WERI-Rb-1 (cell line): ENCODE measurements at regions not wholly inside any gene's neighbourhood (a gene's known extent, or its start where the extent isn't known, plus 50 kb on each side); places are given as distances from the start of the nearest gene placed in this dataset.

ENCODE experiments used
- DNase-seq: peaks from one replicate; pipeline ENCODE4 v3.0.0-alpha.2; 2020
- H3K27ac ChIP-seq: fragments of 250-450 bp; sonication (Bioruptor Pico); 2 replicates; pipeline ENCODE4 v1.5.1; 2020; ENCODE audit warnings: mild to moderate bottlenecking, moderate library complexity
- H3K27me3 ChIP-seq: fragments of 250-450 bp; sonication (Bioruptor Pico); 2 replicates; pipeline ENCODE4 v1.5.1; 2021; ENCODE audit warnings: mild to moderate bottlenecking, low read depth, moderate library complexity; ENCODE audit not compliant: insufficient read depth, severe bottlenecking
- H3K36me3 ChIP-seq: fragments of 250-450 bp; sonication (Bioruptor Pico); 2 replicates; pipeline ENCODE4 v1.5.1; 2020; ENCODE audit warnings: mild to moderate bottlenecking, moderate library complexity
- H3K4me3 ChIP-seq: 2 replicates; pipeline ENCODE4 v1.5.1; 2011; ENCODE audit warnings: low read depth, mild to moderate bottlenecking, control low read depth, low read length
- H3K9me3 ChIP-seq: fragments of 250-450 bp; sonication (Bioruptor Pico); 2 replicates; pipeline ENCODE4 v1.5.1; 2021; ENCODE audit warnings: mild to moderate bottlenecking, moderate library complexity; ENCODE audit not compliant: severe bottlenecking
- TF ChIP-seq, protein P1 (sequence below): IDR thresholded peaks from 2 replicates; pipeline ENCODE4 v1.5.1; 2011; ENCODE audit warnings: low read depth, mild to moderate bottlenecking, control low read depth, inconsistent platforms, low read length

DNA sequence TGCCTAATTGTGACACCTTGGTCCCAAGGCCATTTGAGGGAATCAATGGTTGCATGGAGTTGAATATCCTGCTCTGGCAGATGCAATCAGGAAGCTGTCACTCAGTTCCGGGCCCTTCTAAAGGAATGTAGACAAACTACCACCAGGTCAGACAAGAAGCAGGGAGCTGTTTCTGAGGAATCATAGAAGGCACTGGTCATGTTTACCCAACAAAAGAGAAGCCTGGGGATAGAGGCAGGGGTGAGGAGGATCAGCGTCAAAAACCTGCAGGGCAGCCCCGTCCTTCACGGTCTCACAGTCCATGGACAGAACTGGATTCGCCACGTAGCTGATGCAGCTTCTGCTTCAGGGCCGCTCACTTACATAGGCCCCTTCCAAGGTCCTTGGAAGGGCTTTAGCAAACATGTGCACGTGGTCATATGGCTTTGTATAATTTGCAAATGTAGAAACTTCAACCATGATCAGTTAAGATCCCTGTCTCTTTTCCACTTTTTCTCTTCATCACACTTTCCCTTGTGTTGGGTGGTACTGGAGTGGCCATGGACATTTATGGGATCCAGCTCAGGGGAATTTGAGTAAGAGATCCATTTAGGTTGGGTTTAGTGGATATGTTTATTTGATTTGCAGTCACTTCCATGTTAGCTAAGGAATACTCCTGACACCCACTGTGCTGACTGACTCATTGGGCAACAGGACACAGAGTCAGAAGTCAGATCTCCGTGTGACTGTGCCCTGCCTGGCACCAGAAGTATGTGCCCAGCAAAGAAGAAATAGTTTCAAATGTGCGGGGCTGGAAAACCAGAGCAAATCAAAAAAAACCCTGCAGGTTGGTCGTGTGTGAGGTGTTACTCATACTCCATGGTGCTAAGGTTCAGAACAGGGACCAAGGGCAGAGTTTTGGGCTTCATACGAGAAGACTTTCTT, 60.0 kb upstream of the ZFAND3 start:
- DNase-seq = no peak
- TF ChIP-seq, protein P1, sequence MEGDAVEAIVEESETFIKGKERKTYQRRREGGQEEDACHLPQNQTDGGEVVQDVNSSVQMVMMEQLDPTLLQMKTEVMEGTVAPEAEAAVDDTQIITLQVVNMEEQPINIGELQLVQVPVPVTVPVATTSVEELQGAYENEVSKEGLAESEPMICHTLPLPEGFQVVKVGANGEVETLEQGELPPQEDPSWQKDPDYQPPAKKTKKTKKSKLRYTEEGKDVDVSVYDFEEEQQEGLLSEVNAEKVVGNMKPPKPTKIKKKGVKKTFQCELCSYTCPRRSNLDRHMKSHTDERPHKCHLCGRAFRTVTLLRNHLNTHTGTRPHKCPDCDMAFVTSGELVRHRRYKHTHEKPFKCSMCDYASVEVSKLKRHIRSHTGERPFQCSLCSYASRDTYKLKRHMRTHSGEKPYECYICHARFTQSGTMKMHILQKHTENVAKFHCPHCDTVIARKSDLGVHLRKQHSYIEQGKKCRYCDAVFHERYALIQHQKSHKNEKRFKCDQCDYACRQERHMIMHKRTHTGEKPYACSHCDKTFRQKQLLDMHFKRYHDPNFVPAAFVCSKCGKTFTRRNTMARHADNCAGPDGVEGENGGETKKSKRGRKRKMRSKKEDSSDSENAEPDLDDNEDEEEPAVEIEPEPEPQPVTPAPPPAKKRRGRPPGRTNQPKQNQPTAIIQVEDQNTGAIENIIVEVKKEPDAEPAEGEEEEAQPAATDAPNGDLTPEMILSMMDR = no peak
- Histone ChIP-seq H3K36me3 (no peaks in the 10 kb centered on the region), H3K27ac (no peak overlapping the region), H3K9me3 (no peaks in the 10 kb centered on the region), H3K27me3 (no peaks in the 10 kb centered on the region), H3K4me3 (no peak overlapping the region)

DNA sequence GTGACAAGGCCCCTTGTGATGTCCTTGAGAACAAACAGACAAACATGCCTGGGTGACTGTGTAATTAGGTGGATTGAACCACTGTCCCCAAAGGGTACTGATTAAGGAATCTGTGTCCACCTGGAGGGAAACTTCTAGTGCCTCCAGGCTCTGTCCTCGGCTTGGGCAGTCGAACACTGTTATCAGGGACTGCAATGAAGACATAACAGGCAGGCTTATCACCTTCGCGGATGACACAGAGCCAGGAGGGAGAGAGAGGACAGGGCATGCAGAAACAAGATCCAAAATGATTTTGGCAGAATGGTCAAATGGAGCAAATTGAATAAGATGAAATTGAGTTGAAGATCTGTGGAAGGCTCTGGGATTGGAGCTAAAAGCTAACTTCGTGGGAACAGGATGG, 60.9 kb upstream of the ZFAND3 start:
- H3K27me3 ChIP-seq = no peaks in the 10 kb centered on the region
- H3K36me3 ChIP-seq = no peaks in the 10 kb centered on the region
- TF ChIP-seq, protein P1 = no peak
- DNase-seq = no peak
- H3K9me3 ChIP-seq = no peaks in the 10 kb centered on the region
- H3K27ac ChIP-seq = no peak overlapping the region
- no peak overlapping the region for H3K4me3 ChIP-seq

DNA sequence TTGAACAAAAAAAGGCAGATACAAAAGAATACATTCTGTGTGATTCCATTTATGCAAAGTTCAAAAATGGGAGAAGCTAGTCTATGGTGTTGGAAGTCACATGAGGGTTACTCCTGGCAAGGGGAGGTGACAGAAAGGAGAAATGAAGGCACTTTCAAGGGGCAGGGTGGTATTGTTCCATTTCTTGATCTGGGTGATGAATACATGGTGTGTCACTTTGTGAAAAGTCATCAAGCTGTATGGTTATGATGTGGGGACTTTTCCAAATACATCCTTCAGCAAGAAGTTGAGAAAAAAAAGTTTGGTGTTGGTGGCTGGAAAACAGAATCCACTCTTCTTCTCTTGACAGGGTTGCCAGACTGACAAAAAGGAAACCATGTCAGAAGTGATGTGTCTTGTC, 60.6 kb upstream of the MDGA1 start:
- TF ChIP-seq, protein P1 = no peak
- Histone ChIP-seq H3K27me3 (no peaks in the 10 kb centered on the region), H3K36me3 (no peaks in the 10 kb centered on the region), H3K27ac (no peak overlapping the region), H3K4me3 (no peak overlapping the region), H3K9me3 (no peaks in the 10 kb centered on the region)
- DNase-seq = no peak

DNA sequence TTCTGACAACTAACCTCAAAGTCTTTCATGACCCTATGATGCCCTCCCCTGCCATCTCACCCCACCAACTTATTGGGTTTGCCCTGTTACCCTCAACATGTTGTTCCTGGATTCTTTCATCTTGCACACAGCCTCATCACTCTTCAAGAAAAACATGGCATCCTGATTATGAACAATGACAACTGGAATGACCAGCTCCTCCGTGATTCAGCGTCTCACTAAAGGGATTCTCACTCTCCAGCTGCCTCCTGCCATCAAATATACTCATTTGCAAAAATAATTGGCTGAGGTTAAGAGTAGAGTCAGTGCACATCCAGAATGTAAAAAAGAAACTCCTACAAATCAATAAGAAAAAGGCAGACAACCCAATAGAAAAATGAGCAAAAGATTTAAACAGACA, 59.7 kb upstream of the MDGA1 start:
- DNase-seq = no peak
- no peak overlapping the region for H3K27ac ChIP-seq
- no peak overlapping the region for H3K4me3 ChIP-seq
- no peaks in the 10 kb centered on the region for H3K36me3 ChIP-seq
- H3K9me3 ChIP-seq = no peaks in the 10 kb centered on the region
- TF ChIP-seq, protein P1 = no peak
- no peaks in the 10 kb centered on the region for H3K27me3 ChIP-seq

DNA sequence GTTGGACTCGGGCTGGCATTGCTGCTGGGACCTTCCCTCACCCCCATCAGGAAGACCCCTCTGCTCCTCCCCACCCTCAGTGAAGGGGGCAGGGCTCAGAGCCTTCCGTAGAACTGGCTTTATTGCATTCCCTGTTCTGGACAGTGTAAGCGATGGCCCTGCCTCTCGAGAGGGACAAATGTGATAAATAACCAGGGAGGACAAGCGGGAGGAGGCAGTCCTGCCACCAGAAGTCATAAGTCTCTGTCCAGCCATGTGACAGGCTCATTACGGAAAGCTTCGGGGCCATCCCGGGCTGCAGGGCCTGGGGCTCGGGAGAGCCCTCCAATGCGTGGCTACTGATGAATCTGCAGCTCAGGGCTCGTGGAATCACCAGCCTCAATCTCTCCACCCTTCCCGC, 58.5 kb upstream of the MDGA1 start:
- Histone ChIP-seq H3K4me3 (no peak overlapping the region), H3K27ac (no peak overlapping the region), H3K36me3 (no peaks in the 10 kb centered on the region), H3K27me3 (no peaks in the 10 kb centered on the region), H3K9me3 (no peaks in the 10 kb centered on the region)
- DNase-seq = no peak
- TF ChIP-seq, protein P1 = no peak
